T-helper 17 cell (primary cell): ENCODE measurements at regions not wholly inside any gene's neighbourhood (a gene's known extent, or its start where the extent isn't known, plus 50 kb on each side); places are given as distances from the start of the nearest gene placed in this dataset.

Experiments used
- ATAC-seq: fragments of 150-1000 bp; cut with Tn5 transposase; 2 replicates; pipeline ENCODE4 v1.10.0; 2021; ENCODE audit warnings: mild to moderate bottlenecking, moderate library complexity
- DNase-seq, 3 donors: peaks; one replicate each; pipeline versions ENCODE4 v3.0.0 to v3.0.0-alpha.2; 2020 to 2021
- H3K9me3 ChIP-seq: one replicate; pipeline ENCODE4 v1.7.0; 2013; ENCODE audit warnings: low read length, mild to moderate bottlenecking; ENCODE audit not compliant: control insufficient read depth, poor library complexity, severe bottlenecking
- H3K27ac Mint-ChIP-seq: one replicate; pipeline ENCODE4 v1.8.0; 2022; ENCODE audit warnings: mild to moderate bottlenecking, moderate library complexity, mixed read lengths
- H3K27me3 Mint-ChIP-seq: one replicate; pipeline ENCODE4 v1.8.0; 2022; ENCODE audit warnings: mixed read lengths
- H3K36me3 Mint-ChIP-seq: one replicate; pipeline ENCODE4 v1.8.0; 2022; ENCODE audit warnings: low read depth, mixed read lengths
- H3K4me1 Mint-ChIP-seq: one replicate; pipeline ENCODE4 v1.8.0; 2022; ENCODE audit warnings: mild to moderate bottlenecking, mixed read lengths
- H3K4me3 Mint-ChIP-seq: one replicate; pipeline ENCODE4 v1.8.0; 2022; ENCODE audit warnings: mild to moderate bottlenecking, moderate library complexity, mixed read lengths

- no peaks in the 10 kb centered on the region for H3K9me3 ChIP-seq
- no peak overlapping the region for H3K27ac Mint-ChIP-seq
- no peak overlapping the region for H3K4me3 Mint-ChIP-seq
- ATAC-seq (no peak), DNase-seq (no peak)
- H3K36me3 Mint-ChIP-seq, result no peaks in the 10 kb centered on the region
- peaks cover 3% of the 10 kb centered on the region for H3K4me1 Mint-ChIP-seq
- peaks cover 34% of the 10 kb centered on the region for H3K27me3 Mint-ChIP-seq
Measured at GRCh38 chr6:165804331-165805066, 141.5 kb upstream of the PDE10A start.

DNA sequence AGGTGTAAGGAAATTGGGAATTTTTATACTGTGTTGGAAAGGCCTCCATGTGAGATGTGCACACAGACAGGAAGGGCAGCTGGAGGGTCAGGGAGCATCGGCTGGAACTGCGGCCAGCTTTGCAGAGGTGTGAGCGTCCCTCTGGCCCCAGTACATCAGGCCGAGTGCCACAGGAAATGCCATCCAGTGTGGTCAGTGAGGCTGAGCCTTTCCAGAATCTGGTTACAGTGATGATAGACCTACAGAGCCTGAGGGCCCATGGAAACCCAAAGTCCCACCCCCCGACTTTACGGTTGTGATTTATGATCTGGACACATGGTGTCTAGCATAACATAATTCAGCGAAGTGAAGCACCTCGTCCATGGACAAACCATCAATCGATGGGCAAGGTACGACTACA, 137.3 kb upstream of the PDE10A start:
- ATAC-seq, result no peak
- H3K4me3 Mint-ChIP-seq, result no peak overlapping the region
- H3K27me3 Mint-ChIP-seq, result peaks cover 35% of the 10 kb centered on the region
- DNase-seq, result no peak
- H3K27ac Mint-ChIP-seq, result no peak overlapping the region
- peaks cover 3% of the 10 kb centered on the region for H3K4me1 Mint-ChIP-seq
- no peaks in the 10 kb centered on the region for H3K36me3 Mint-ChIP-seq
- no peaks in the 10 kb centered on the region for H3K9me3 ChIP-seq

DNA sequence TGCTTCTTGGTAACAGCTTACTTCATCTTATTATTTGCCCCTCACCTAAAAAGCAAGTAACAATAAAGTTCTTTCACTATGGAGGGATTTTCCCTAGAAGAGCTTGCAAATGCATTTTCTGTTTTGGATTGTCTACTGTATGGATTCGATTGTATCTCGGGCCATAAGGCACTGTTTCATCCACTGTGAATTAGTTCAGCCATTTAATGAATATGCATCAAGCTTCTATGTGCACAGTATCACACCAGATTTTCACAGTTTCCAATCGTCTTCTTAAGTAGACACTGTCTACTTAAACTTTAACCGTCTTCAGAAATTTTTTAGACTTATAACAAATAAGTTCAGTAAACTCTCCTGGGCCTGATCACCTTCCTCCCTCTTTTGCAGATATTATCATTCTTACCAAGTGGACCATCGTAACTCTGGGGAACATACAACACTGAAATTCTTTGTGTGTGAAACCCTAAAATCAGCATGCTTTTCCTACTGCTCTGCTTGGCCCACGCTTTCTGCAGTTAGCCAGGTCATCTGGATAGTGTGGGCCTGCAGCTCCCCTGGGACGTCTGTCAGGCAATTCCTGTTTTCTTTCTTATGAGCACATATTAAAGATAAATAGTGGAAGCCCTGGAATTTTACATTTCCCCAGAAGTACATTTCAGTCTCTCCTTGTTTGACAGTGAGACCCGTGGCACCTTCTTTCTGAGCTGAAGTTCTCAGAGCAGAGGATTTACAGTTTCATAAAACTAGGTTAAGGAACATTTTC, 136.5 kb upstream of the PDE10A start:
- Mint-ChIP-seq H3K36me3 (no peaks in the 10 kb centered on the region), H3K4me3 (no peak overlapping the region), H3K27me3 (peaks cover 35% of the 10 kb centered on the region), H3K4me1 (peaks cover 3% of the 10 kb centered on the region), H3K27ac (no peak overlapping the region)
- ATAC-seq (no peak), DNase-seq (no peak)
- H3K9me3 ChIP-seq, result no peaks in the 10 kb centered on the region

- ATAC-seq (no peak), DNase-seq (no peak)
- no peaks in the 10 kb centered on the region for H3K9me3 ChIP-seq
- Mint-ChIP-seq H3K27me3 (peaks cover 29% of the 10 kb centered on the region), H3K4me3 (no peak overlapping the region), H3K27ac (no peak overlapping the region), H3K4me1 (no peaks in the 10 kb centered on the region), H3K36me3 (no peaks in the 10 kb centered on the region)
Measured at GRCh38 chr6:165798991-165799390, 135.9 kb upstream of the PDE10A start.

- Mint-ChIP-seq H3K27me3 (no peaks in the 10 kb centered on the region), H3K4me3 (no peak overlapping the region), H3K4me1 (no peaks in the 10 kb centered on the region), H3K27ac (no peak overlapping the region), H3K36me3 (no peaks in the 10 kb centered on the region)
- DNase-seq (no peak), ATAC-seq (no peak)
- no peaks in the 10 kb centered on the region for H3K9me3 ChIP-seq
Measured at GRCh38 chr6:165794179-165794601, 131.1 kb upstream of the PDE10A start.

DNA sequence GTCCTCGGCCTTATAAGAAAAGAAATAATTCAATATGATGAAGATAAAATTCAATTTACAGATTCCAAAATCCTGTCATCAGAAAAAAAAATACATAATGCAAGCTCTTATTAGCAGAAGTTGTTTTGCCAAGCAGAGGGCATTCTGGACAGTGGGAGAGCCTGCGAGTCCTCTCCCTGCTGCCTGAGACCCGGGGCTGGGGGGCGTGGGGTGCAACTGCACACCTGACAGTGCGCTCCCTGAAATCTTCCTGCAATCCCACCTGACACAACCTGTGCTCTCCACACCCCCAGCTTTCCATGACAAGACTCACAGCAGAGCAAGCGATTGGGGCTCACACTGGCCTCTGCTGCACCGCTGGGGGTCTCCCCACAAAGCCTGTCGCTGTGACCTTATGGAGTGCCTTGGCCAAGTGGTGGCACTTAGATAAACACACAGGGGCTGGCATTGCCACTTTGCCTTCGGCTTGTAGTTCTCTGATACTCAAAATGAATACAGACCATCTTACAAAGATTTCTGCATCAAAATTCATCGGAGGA, 130.3 kb upstream of the PDE10A start:
- Mint-ChIP-seq H3K27ac (no peak overlapping the region), H3K4me1 (peaks cover 3% of the 10 kb centered on the region), H3K27me3 (peaks cover 6% of the 10 kb centered on the region), H3K36me3 (no peaks in the 10 kb centered on the region), H3K4me3 (no peak overlapping the region)
- H3K9me3 ChIP-seq, result no peaks in the 10 kb centered on the region
- no peak for DNase-seq
- ATAC-seq, result no peak

- Mint-ChIP-seq H3K27ac (no peak overlapping the region), H3K4me1 (peaks cover 3% of the 10 kb centered on the region), H3K36me3 (no peaks in the 10 kb centered on the region), H3K4me3 (no peak overlapping the region), H3K27me3 (peaks cover 12% of the 10 kb centered on the region)
- DNase-seq (no peak), ATAC-seq (no peak)
- H3K9me3 ChIP-seq, result no peaks in the 10 kb centered on the region
Measured at GRCh38 chr6:165791876-165792437, 128.9 kb upstream of the PDE10A start.

DNA sequence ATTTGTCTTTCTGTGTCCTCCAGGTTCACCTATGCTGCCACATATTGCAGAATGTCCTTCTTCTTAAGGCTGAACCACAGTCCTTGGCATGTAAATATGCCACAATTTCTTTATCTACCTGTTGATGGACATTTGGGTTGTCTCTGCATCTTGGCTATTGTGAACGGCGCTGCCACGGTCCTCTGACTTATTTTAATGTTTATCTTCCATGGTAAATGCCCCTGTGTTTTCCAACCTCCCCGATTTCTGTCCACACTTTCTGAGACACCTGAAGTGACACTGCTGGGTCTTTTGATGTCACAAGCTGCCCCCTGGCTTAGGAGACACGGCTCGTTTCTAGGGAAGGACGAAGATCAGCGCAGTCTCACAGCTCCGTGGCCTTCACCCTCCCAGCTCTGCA, 128.3 kb upstream of the PDE10A start:
- peaks cover 3% of the 10 kb centered on the region for H3K4me1 Mint-ChIP-seq
- no peaks in the 10 kb centered on the region for H3K36me3 Mint-ChIP-seq
- no peaks in the 10 kb centered on the region for H3K9me3 ChIP-seq
- DNase-seq (no peak), ATAC-seq (no peak)
- H3K4me3 Mint-ChIP-seq, result no peak overlapping the region
- H3K27ac Mint-ChIP-seq, result no peak overlapping the region
- peaks cover 12% of the 10 kb centered on the region for H3K27me3 Mint-ChIP-seq

DNA sequence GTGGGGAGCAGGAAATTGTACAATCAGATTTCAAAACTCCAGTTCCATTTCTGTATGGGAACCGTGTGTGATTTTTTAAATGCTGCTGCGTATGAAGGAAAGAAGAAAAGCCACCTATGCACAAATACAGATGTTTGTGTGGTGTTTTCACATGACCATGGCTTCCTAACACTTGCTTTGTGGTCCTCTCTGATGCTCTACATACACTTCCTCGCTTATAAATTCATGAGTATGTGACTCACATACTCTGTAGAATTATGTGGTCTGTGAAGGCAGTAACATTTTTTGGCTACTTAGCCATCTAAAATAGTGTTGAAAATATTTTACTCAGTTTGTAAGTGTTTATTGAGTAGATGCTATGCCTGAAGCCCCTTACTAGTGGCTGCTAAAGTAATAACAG, 119.8 kb upstream of the PDE10A start:
- Mint-ChIP-seq H3K4me3 (no peak overlapping the region), H3K27me3 (peaks cover 26% of the 10 kb centered on the region), H3K27ac (no peak overlapping the region), H3K36me3 (no peaks in the 10 kb centered on the region), H3K4me1 (no peaks in the 10 kb centered on the region)
- DNase-seq (no peak), ATAC-seq (no peak)
- no peaks in the 10 kb centered on the region for H3K9me3 ChIP-seq

GRCh38 chr6:165782134-165782533, 119.1 kb upstream of the PDE10A start:
- DNase-seq (no peak), ATAC-seq (no peak)
- Mint-ChIP-seq H3K36me3 (no peaks in the 10 kb centered on the region), H3K4me1 (no peaks in the 10 kb centered on the region), H3K27me3 (peaks cover 27% of the 10 kb centered on the region), H3K27ac (no peak overlapping the region), H3K4me3 (no peak overlapping the region)
- no peaks in the 10 kb centered on the region for H3K9me3 ChIP-seq

- Mint-ChIP-seq H3K27me3 (peaks cover 37% of the 10 kb centered on the region), H3K4me3 (no peak overlapping the region), H3K36me3 (no peaks in the 10 kb centered on the region), H3K27ac (no peak overlapping the region), H3K4me1 (peaks cover 3% of the 10 kb centered on the region)
- no peaks in the 10 kb centered on the region for H3K9me3 ChIP-seq
- DNase-seq (no peak), ATAC-seq (no peak)
Measured at GRCh38 chr6:165777680-165778079, 114.6 kb upstream of the PDE10A start.

DNA sequence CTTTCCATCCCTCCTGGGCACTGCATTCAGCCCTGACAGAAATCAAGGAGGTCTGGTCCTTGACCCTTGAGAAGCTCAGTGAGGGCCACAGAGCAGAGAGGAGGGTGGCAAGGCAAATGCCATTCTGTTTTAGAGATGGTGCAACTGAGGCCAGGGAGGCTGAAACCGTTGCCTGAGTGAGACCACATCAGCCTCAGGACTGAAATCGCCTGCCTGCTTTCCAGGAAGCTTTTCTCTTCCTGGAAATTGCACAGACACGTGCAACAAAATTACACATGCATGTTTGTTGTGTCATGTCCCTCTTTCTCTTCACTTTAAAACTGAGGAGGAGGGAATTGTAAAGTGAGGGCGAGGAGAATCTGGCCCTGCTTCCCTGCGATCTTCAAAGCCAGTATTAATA, 113.7 kb upstream of the PDE10A start:
- Mint-ChIP-seq H3K27me3 (peaks cover 36% of the 10 kb centered on the region), H3K4me1 (peaks cover 3% of the 10 kb centered on the region), H3K36me3 (no peaks in the 10 kb centered on the region), H3K27ac (no peak overlapping the region), H3K4me3 (no peak overlapping the region)
- DNase-seq (no peak), ATAC-seq (no peak)
- no peaks in the 10 kb centered on the region for H3K9me3 ChIP-seq

DNA sequence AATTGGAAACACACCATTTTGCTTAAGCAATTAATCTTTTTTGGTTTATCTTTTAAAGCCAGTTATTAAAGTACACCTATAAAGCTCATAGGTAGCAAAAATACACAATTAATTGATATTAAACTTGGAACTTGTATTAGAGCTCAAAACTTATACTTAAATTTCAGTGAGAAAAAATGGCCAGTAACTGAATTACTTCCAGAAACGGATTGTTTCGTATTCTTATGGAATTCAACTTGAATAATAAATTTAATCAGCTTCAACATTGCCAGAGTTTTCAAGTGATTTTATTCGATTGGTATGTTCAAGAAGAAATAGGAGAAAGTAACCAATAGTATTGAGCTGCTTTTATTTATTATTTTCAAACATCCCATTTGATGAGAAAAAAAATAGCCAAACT, 112.7 kb upstream of the PDE10A start:
- no peak overlapping the region for H3K27ac Mint-ChIP-seq
- H3K4me3 Mint-ChIP-seq, result no peak overlapping the region
- DNase-seq (no peak), ATAC-seq (no peak)
- H3K27me3 Mint-ChIP-seq, result peaks cover 31% of the 10 kb centered on the region
- no peaks in the 10 kb centered on the region for H3K36me3 Mint-ChIP-seq
- no peaks in the 10 kb centered on the region for H3K9me3 ChIP-seq
- H3K4me1 Mint-ChIP-seq, result peaks cover 3% of the 10 kb centered on the region
